ENCODE measurements at regions not wholly inside any gene's neighbourhood (a gene's known extent, or its start where the extent isn't known, plus 50 kb on each side); places are given as distances from the start of the nearest gene placed in this dataset.

GRCh38 chr6:132868057-132868456 lies 53.7 kb downstream of the RPS12 start:
- Mint-ChIP-seq H3K36me3 (no peaks in the 10 kb centered on the region), H3K9me3 (no peaks in the 10 kb centered on the region), H3K27ac (no peak overlapping the region), H3K27me3 (no peaks in the 10 kb centered on the region), H3K4me1 (no peaks in the 10 kb centered on the region), H3K4me3 (no peak overlapping the region)
- ATAC-seq (ENCODE audit: low read depth) (no peak), DNase-seq (no peak)
- POLR2A ChIA-PET = no interaction called here

DNA sequence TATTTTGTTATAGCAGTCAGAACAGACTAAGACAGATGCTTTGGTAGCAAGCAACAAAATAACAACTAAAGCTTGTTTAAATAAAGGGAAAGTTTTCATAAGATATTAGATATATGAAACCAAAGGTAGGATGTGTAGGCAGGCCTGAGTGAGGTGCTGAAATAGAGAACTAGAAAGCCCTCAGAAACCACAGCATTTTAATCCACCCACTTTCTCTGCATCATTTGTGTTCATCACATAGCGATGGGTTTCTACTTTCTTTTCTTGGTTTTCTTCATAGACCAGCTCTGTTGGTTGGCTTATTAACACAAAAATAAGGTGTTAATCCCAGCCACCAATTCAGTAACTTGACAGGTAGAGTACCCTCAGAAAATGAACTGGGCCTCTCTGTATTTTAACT lies 58.6 kb downstream of the RPS12 start:
- Mint-ChIP-seq H3K9me3 (peaks cover 1% of the 10 kb centered on the region), H3K4me1 (no peaks in the 10 kb centered on the region), H3K36me3 (no peaks in the 10 kb centered on the region), H3K4me3 (no peak overlapping the region), H3K27ac (no peak overlapping the region), H3K27me3 (no peaks in the 10 kb centered on the region)
- DNase-seq (no peak), ATAC-seq (ENCODE audit: low read depth) (no peak)
- POLR2A ChIA-PET = no interaction called here

GRCh38 chr6:132877003-132877402 lies 62.6 kb downstream of the RPS12 start:
- DNase-seq = no peak
- no peak overlapping the region for H3K27ac Mint-ChIP-seq
- H3K9me3 Mint-ChIP-seq = peaks cover 2% of the 10 kb centered on the region
- no peak overlapping the region for H3K4me3 Mint-ChIP-seq
- no peaks in the 10 kb centered on the region for H3K36me3 Mint-ChIP-seq
- H3K27me3 Mint-ChIP-seq = no peaks in the 10 kb centered on the region
- ATAC-seq (ENCODE audit: low read depth) = no peak
- H3K4me1 Mint-ChIP-seq = no peaks in the 10 kb centered on the region
- POLR2A ChIA-PET = no interaction called here

DNA sequence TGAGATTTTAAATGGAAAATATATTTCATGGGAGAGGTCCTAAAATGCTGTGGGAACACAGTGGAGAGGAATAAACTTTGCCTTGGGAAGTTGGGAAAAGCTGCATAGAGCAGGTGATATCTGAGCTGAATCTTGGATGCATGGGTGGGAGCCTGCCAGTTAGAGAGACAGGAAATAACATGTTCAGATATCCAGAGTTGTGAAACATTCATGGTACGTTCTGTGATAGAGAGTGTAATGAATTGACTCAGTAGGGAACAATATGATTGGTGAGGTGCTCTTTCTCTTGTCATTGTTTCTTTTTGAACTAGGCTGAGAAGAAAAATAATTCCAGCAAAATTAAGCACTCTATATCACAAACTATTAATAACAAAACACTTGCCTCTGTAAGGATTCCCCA lies 72.8 kb downstream of the RPS12 start:
- no peaks in the 10 kb centered on the region for H3K36me3 Mint-ChIP-seq
- H3K4me1 Mint-ChIP-seq = no peaks in the 10 kb centered on the region
- no peak for DNase-seq
- ATAC-seq (ENCODE audit: low read depth) = no peak
- H3K27me3 Mint-ChIP-seq = peaks cover 2% of the 10 kb centered on the region
- POLR2A ChIA-PET = no interaction called here
- no peak overlapping the region for H3K4me3 Mint-ChIP-seq
- no peak overlapping the region for H3K27ac Mint-ChIP-seq
- no peaks in the 10 kb centered on the region for H3K9me3 Mint-ChIP-seq

DNA sequence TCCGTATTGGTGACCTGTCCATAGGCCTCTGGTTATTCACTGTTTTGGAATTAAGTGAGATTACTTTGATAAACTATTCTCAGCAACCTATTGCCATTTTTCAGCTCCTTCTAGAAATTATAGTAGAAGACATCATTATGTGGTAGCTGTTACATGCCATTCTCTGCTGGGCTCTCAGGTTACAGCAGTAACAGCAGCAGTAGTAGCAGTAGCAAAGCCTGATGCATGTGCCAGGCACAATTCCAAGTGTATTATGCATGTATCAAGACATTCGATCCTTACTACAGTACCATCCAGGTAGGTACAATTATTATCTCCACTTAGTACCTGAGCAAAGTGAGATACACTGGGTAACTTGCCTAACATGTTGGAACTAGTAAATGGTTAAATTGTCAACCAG lies 74.3 kb downstream of the RPS12 start:
- Mint-ChIP-seq H3K27ac (no peak overlapping the region), H3K27me3 (peaks cover 2% of the 10 kb centered on the region), H3K9me3 (no peaks in the 10 kb centered on the region), H3K36me3 (no peaks in the 10 kb centered on the region), H3K4me1 (no peaks in the 10 kb centered on the region), H3K4me3 (no peak overlapping the region)
- DNase-seq (no peak), ATAC-seq (ENCODE audit: low read depth) (no peak)
- POLR2A ChIA-PET = no interaction called here

DNA sequence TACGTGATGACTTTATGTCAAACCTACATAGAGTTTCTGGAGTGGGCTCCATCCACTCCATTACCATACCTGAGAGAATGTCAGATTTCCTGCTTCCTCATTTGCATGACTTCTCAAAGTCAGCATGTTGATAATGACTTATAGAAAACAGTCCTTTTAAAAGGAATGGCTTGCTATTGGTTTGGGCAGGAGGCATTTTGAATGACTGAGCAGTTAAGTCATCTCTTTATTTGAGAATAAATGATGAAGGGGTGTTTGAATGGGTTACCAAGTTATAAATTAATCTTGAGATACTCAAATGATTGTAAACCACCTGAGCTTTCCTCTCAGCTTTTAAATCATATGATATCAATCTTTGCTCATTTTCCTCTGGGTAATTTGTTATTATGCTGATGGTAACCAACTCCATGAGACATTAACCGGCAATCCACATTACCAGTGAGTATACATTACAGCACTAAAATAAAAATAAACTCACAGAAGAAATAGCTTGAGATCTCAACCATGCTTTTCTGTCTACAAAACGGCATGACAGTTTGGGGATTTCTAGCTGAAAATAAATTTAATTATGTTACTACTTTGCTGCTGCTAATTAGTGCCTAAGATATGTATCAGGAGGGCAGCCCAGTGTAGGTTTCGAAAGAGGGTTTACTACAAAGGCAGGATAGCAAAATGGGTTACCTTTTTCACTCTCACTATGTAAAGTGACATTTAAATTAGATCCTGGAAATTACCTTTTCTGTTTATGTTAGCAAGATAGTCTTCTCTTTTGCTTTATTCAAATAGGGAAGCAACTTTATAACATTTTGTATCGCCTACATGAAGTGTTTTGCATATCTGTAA lies 78.8 kb downstream of the RPS12 start:
- H3K27ac Mint-ChIP-seq = no peak overlapping the region
- POLR2A ChIA-PET = no interaction called here
- ATAC-seq (ENCODE audit: low read depth) (no peak), DNase-seq (no peak)
- no peaks in the 10 kb centered on the region for H3K9me3 Mint-ChIP-seq
- no peaks in the 10 kb centered on the region for H3K4me1 Mint-ChIP-seq
- no peak overlapping the region for H3K4me3 Mint-ChIP-seq
- H3K36me3 Mint-ChIP-seq = no peaks in the 10 kb centered on the region
- peaks cover 2% of the 10 kb centered on the region for H3K27me3 Mint-ChIP-seq

DNA sequence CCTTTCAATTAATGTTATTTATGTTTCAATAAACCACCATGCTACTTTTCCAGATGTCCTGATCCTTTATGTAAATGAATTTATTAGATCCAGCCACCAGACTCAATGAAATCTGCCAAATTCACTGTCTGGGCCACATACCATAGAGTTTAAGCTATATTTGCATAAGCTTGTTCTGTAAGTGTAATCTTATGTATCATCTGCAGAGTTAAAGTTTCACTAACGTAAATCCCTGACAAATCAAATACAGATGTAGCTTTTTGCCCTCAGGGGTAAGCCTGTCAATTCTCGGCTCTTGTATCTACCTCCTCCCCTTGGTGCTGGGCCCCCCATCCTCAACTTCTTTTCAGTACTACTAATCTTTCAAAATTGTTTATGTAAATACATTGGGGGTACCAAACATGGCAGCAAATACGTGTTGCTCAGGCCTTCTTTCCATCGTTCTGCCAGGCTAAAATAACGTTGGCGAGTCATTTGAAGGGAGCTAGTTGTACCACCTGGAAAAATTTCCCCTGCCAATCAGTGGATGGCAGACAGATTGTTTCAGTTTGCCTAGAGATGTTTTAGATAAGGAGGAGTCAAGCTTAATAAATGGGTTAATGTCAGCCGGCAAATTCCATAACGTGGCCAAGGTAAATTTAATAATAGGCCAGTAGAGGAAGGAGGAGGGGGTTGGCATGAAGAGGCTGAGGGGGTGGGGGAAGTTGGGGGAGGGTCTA lies 79.6 kb downstream of the RPS12 start:
- POLR2A ChIA-PET = no interaction called here
- Mint-ChIP-seq H3K4me1 (no peaks in the 10 kb centered on the region), H3K36me3 (no peaks in the 10 kb centered on the region), H3K27ac (no peak overlapping the region), H3K27me3 (peaks cover 2% of the 10 kb centered on the region), H3K9me3 (no peaks in the 10 kb centered on the region), H3K4me3 (no peak overlapping the region)
- DNase-seq = no peak
- ATAC-seq (ENCODE audit: low read depth) = no peak

DNA sequence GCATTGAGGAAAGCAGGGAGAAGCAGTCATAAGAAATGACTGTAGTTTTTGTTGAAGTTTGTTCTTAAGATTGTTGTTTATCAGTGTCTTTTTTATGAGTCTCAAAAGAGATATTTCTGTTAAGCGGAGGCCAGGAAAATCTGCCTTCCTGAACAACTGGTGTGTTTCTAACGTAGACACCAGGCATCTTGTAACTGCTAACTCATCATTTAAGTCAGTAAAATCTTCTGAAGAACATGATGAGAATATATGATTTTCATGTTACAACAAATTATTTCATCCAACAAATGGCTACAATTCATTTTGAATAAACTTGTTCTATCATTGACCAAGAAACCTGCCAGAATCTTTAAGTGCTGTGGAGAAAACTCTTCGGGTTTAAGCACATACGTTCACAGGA lies 84.0 kb downstream of the RPS12 start:
- Mint-ChIP-seq H3K36me3 (no peaks in the 10 kb centered on the region), H3K27me3 (peaks cover 6% of the 10 kb centered on the region), H3K9me3 (no peaks in the 10 kb centered on the region), H3K4me3 (no peak overlapping the region), H3K4me1 (no peaks in the 10 kb centered on the region), H3K27ac (no peak overlapping the region)
- POLR2A ChIA-PET = no interaction called here
- DNase-seq (no peak), ATAC-seq (ENCODE audit: low read depth) (no peak)

DNA sequence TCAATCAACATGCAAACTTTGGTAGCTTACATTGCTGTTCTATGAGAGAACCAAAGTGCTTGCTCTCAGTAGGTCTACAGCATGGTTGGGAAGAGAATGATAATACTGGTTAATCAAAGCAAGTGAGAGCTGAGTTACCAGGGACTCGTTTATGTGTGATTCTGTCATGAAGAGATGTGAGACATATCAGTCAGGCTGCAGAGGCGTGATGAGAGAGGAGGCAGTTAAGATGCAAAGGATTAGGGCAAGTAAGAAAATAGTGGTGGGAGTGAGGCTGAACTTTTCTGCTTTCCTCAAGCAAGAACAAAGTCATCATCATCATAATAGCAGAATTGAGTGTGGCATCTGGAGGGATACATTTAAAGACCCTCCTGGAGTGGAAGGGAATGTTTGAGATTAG lies 86.5 kb downstream of the RPS12 start:
- POLR2A ChIA-PET = no interaction called here
- Mint-ChIP-seq H3K4me3 (no peak overlapping the region), H3K36me3 (no peaks in the 10 kb centered on the region), H3K27me3 (peaks cover 6% of the 10 kb centered on the region), H3K4me1 (no peaks in the 10 kb centered on the region), H3K9me3 (no peaks in the 10 kb centered on the region), H3K27ac (no peak overlapping the region)
- DNase-seq (no peak), ATAC-seq (ENCODE audit: low read depth) (no peak)

DNA sequence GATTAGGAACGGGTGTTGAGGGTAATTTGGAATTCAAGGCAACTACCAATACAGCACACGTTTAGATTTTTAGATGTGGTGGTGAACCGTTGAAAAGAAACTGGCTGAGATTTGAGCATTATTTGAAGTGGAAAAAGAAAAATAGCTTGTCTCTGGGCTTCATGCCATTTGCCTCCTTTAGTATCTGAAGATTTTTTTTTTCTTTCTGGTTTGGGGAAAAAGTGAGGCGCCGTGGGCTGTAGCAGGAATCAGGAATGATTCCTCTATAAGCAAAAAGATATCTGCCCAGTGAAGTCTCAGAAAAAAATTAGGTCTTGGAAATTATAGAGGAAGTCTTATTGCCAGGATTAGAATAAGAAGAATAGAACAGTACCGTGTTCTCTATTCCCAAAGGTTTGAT lies 88.5 kb downstream of the RPS12 start:
- Mint-ChIP-seq H3K27me3 (peaks cover 8% of the 10 kb centered on the region), H3K36me3 (no peaks in the 10 kb centered on the region), H3K27ac (no peak overlapping the region), H3K4me3 (no peak overlapping the region), H3K4me1 (no peaks in the 10 kb centered on the region), H3K9me3 (no peaks in the 10 kb centered on the region)
- POLR2A ChIA-PET = no interaction called here
- ATAC-seq (ENCODE audit: low read depth) (no peak), DNase-seq (no peak)

- ATAC-seq (ENCODE audit: low read depth) (no peak), DNase-seq (no peak)
- POLR2A ChIA-PET = no interaction called here
- Mint-ChIP-seq H3K4me1 (no peaks in the 10 kb centered on the region), H3K9me3 (no peaks in the 10 kb centered on the region), H3K27me3 (peaks cover 5% of the 10 kb centered on the region), H3K36me3 (no peaks in the 10 kb centered on the region), H3K27ac (no peak overlapping the region), H3K4me3 (no peak overlapping the region)
Observed at GRCh38 chr6:132907231-132907630, 92.9 kb downstream of the RPS12 start.

DNA sequence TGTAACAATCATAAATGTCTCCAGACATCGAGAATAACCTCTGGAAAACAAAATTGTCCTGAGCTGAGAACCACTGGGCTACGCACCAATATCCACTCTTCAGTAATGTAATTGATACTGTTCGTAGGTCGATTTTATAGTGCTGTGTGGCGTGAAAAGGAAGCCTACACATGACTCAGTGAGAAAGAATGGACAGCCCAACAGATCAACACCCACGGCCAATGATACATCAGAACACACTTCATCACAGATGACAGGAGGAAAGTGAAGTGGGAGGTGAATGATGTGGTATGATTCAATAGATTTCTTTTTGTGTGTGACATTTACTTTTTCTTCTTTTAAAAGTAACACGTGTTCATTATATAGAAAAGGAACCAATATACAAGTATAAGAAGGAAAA lies 93.5 kb downstream of the RPS12 start:
- POLR2A ChIA-PET = no interaction called here
- DNase-seq (no peak), ATAC-seq (ENCODE audit: low read depth) (no peak)
- no peak overlapping the region for H3K27ac Mint-ChIP-seq
- H3K36me3 Mint-ChIP-seq = no peaks in the 10 kb centered on the region
- no peak overlapping the region for H3K4me3 Mint-ChIP-seq
- no peaks in the 10 kb centered on the region for H3K4me1 Mint-ChIP-seq
- H3K27me3 Mint-ChIP-seq = peaks cover 5% of the 10 kb centered on the region
- no peaks in the 10 kb centered on the region for H3K9me3 Mint-ChIP-seq

GRCh38 chr6:132909742-132910141 lies 95.4 kb downstream of the RPS12 start:
- peaks cover 6% of the 10 kb centered on the region for H3K27me3 Mint-ChIP-seq
- H3K4me1 Mint-ChIP-seq = no peaks in the 10 kb centered on the region
- H3K9me3 Mint-ChIP-seq = no peaks in the 10 kb centered on the region
- no peak overlapping the region for H3K4me3 Mint-ChIP-seq
- DNase-seq (no peak), ATAC-seq (ENCODE audit: low read depth) (no peak)
- POLR2A ChIA-PET = no interaction called here
- no peaks in the 10 kb centered on the region for H3K36me3 Mint-ChIP-seq
- H3K27ac Mint-ChIP-seq = no peak overlapping the region

GRCh38 chr6:132910759-132911158 lies 96.4 kb downstream of the RPS12 start:
- peaks cover 6% of the 10 kb centered on the region for H3K27me3 Mint-ChIP-seq
- no peaks in the 10 kb centered on the region for H3K4me1 Mint-ChIP-seq
- H3K36me3 Mint-ChIP-seq = no peaks in the 10 kb centered on the region
- POLR2A ChIA-PET = no interaction called here
- ATAC-seq (ENCODE audit: low read depth) (no peak), DNase-seq (no peak)
- H3K27ac Mint-ChIP-seq = no peak overlapping the region
- H3K4me3 Mint-ChIP-seq = no peak overlapping the region
- H3K9me3 Mint-ChIP-seq = no peaks in the 10 kb centered on the region

Data from activated naive CD8-positive, alpha-beta T cell treated with anti-CD3 and anti-CD28 coated beads, Interleukin-2, amount 10 ng/mL, durations not matched to agents 7 days and 5 days (primary cell).